ENCODE measurements at regions not wholly inside any gene's neighbourhood (a gene's known extent, or its start where the extent isn't known, plus 50 kb on each side); places are given as distances from the start of the nearest gene placed in this dataset.

DNA sequence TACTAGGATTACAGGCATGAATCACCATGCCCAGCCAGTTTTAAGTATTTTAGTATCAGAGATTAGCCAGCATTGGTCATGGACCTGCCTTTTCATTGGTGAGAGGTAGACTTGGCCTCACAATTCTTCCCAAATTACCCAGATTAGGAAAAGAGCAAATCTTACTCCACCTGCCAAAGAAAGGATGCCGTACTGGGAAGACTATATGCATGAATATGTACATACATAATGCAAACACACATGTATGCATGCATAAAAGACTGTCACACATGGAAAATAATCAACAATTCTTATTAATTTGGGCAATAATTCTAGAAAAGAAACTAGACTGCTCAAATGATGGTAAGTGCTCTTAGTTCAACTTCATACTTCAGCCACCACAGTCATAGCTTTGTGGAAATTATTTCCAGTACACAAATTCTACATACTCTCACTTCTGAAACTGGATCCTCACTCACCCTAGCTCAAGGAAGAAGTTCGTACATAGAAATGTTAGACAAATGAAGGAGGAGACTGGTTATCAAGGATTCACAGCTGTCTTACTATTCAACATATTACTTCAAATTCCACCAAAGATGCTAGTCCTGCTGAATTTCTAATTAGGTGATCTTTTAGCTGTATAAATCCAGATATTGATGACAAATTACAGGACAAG, 73.7 kb downstream of the MINAR2 start:
- peaks cover 3% of the 10 kb centered on the region for H3K36me3 Mint-ChIP-seq (ENCODE audit: low read depth)
- H3K9me3 Mint-ChIP-seq, result peaks cover 4% of the 10 kb centered on the region
- H3K27me3 Mint-ChIP-seq (ENCODE audit: low read depth), result no peaks in the 10 kb centered on the region
- no peaks in the 10 kb centered on the region for H3K4me1 Mint-ChIP-seq
- TF ChIP-seq, protein P1, sequence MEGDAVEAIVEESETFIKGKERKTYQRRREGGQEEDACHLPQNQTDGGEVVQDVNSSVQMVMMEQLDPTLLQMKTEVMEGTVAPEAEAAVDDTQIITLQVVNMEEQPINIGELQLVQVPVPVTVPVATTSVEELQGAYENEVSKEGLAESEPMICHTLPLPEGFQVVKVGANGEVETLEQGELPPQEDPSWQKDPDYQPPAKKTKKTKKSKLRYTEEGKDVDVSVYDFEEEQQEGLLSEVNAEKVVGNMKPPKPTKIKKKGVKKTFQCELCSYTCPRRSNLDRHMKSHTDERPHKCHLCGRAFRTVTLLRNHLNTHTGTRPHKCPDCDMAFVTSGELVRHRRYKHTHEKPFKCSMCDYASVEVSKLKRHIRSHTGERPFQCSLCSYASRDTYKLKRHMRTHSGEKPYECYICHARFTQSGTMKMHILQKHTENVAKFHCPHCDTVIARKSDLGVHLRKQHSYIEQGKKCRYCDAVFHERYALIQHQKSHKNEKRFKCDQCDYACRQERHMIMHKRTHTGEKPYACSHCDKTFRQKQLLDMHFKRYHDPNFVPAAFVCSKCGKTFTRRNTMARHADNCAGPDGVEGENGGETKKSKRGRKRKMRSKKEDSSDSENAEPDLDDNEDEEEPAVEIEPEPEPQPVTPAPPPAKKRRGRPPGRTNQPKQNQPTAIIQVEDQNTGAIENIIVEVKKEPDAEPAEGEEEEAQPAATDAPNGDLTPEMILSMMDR (conservative IDR thresholded peaks at IDR 0.05), result no peak
- no peak overlapping the region for H3K4me3 Mint-ChIP-seq
- H3K27ac Mint-ChIP-seq (ENCODE audit: unreplicated experiment), result no peak overlapping the region
- DNase-seq (ENCODE audit: low read depth, low spot score), result no peak

DNA sequence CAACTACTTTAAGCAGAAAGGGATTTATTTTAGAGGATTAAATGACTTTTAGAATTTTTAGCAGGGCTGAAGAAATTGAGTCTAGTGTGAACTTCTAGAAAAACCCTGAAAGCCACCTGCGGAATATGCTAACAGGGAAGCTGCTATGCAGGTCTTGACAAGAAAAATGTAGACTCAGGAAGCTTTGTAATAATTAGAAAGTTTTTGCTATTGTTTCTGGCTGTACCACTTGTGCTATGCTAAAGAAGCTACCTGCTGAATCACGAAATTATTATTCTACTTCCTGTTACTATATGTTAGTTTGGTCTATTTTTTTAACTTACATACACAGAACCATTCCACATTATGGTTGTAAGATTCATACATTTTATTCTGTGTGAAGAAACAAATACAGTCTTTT, 74.0 kb upstream of the CHSY3 start:
- TF ChIP-seq, protein P1 (conservative IDR thresholded peaks at IDR 0.05), result no peak
- Mint-ChIP-seq H3K4me3 (no peak overlapping the region), H3K27me3 (ENCODE audit: low read depth) (no peaks in the 10 kb centered on the region), H3K27ac (ENCODE audit: unreplicated experiment) (no peak overlapping the region), H3K4me1 (no peaks in the 10 kb centered on the region), H3K36me3 (ENCODE audit: low read depth) (no peaks in the 10 kb centered on the region), H3K9me3 (no peaks in the 10 kb centered on the region)
- no peak for DNase-seq (ENCODE audit: low read depth, low spot score)

GRCh38 chr5:129836321-129836720, 67.9 kb upstream of the CHSY3 start:
- no peak for DNase-seq (ENCODE audit: low read depth, low spot score)
- TF ChIP-seq, protein P1 (conservative IDR thresholded peaks at IDR 0.05), result no peak

GRCh38 chr5:129844764-129845163, 59.5 kb upstream of the CHSY3 start:
- Mint-ChIP-seq H3K27ac (ENCODE audit: unreplicated experiment) (no peak overlapping the region), H3K36me3 (ENCODE audit: low read depth) (no peaks in the 10 kb centered on the region), H3K4me3 (no peak overlapping the region), H3K27me3 (ENCODE audit: low read depth) (peaks cover 7% of the 10 kb centered on the region), H3K4me1 (no peaks in the 10 kb centered on the region), H3K9me3 (no peaks in the 10 kb centered on the region)
- no peak for DNase-seq (ENCODE audit: low read depth, low spot score)
- TF ChIP-seq, protein P1 (conservative IDR thresholded peaks at IDR 0.05), result no peak

More at GRCh38 chr5:129836321-129836720, 67.9 kb upstream of the CHSY3 start:
- no peaks in the 10 kb centered on the region for H3K9me3 Mint-ChIP-seq
- no peak overlapping the region for H3K4me3 Mint-ChIP-seq
- no peaks in the 10 kb centered on the region for H3K36me3 Mint-ChIP-seq (ENCODE audit: low read depth)
- no peak overlapping the region for H3K27ac Mint-ChIP-seq (ENCODE audit: unreplicated experiment)
- no peaks in the 10 kb centered on the region for H3K4me1 Mint-ChIP-seq
- peaks cover 4% of the 10 kb centered on the region for H3K27me3 Mint-ChIP-seq (ENCODE audit: low read depth)

DNA sequence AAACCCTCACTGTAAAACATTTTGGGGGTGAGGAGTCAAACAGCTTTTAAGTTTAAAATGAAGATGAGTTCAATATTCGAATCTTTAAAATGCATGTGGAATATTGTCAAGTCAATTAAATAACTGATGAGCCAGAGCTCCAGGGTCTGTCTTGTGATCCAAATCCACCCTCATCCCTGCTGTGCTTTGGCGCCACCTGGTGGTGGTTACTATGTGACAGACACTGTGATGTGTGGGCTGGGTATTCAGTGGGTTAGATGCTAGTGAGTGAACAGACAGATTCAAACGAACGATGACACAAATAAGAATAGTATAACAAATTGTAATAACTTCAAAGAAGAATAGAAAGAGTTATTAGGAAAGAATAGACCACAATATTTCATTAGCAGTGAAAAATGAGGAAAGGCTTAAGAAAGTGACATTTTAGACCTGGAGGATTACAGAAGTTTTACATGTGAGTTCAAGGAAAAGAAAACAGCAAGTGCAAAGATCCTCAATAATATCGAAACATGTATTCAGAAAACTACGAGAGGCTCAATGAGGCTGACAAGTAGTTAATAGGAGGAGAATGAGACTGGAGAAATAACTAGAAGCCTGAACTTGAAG, 51.4 kb upstream of the CHSY3 start:
- peak; percentile 90 for DNase-seq (ENCODE audit: low read depth, low spot score)
- Mint-ChIP-seq H3K27me3 (ENCODE audit: low read depth) (peaks cover 6% of the 10 kb centered on the region), H3K27ac (ENCODE audit: unreplicated experiment) (no peak overlapping the region), H3K36me3 (ENCODE audit: low read depth) (no peaks in the 10 kb centered on the region), H3K4me3 (no peak overlapping the region), H3K4me1 (no peaks in the 10 kb centered on the region), H3K9me3 (no peaks in the 10 kb centered on the region)
- TF ChIP-seq, protein P1 (conservative IDR thresholded peaks at IDR 0.05), result peak; percentile 97
